ENCODE measurements at regions not wholly inside any gene's neighbourhood (a gene's known extent, or its start where the extent isn't known, plus 50 kb on each side); places are given as distances from the start of the nearest gene placed in this dataset.

DNA sequence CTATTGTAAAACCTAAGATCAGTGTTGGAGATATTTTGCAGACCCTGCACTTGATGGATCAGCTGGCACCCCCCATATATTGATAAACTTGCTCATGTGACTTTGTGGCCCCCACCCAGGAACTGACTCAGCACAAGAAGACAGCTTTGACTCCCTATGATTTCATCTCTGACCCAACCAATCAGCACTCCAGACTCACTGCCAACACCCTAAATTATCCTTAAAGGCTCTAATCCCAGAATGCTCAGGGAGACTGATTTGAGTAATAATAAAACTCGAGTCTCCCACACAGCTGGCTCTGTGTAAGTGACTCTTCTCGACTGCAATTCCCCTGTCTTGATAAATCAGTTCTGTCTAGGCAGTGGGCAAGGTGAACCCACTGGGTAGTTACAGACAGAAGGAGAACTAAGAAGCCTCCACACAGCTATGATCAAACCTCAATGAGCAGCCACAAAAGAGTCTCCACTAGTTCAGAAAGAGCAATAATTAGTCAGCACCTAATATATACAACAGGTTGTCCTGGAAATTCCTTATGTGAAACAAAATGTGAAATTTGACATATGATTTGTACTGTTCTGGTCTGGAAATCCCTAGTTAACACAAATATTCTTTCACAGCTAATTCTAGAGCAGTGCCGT, 52.2 kb downstream of the ACTL7B start:
- no peak overlapping the region for H3K4me3 ChIP-seq
- H3K27ac ChIP-seq, result no peak overlapping the region
- no peak for TF ChIP-seq CTCF (IDR thresholded peaks at IDR 0.05)
- no peak for TF ChIP-seq POLR2A (IDR thresholded peaks at IDR 0.05)
- H3K9me3 ChIP-seq, result no peaks in the 10 kb centered on the region
- no peak for DNase-seq
- no peaks in the 10 kb centered on the region for H3K27me3 ChIP-seq
- H3K36me3 ChIP-seq, result no peaks in the 10 kb centered on the region
- H3K4me1 ChIP-seq, result no peaks in the 10 kb centered on the region

DNA sequence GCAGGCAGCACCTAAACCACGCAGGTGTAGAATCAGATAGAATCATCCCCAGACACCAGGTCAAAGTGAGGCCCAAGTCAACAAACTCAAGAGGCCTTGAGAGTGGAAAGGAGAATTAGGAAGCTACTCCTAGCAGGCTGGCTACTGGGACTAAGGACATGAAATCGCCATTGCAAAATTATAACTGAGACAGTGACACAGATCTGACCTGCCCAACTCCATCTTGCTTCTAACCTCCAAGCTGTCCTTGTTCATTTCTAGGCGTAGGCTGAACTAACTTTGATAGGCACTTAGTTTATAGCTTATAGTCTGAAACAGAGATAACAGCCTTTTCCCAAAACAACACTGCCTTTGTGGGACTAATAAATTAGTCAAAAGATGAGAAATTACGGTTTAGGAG, 52.8 kb downstream of the ACTL7B start:
- H3K36me3 ChIP-seq, result no peaks in the 10 kb centered on the region
- no peaks in the 10 kb centered on the region for H3K4me1 ChIP-seq
- H3K27me3 ChIP-seq, result no peaks in the 10 kb centered on the region
- H3K27ac ChIP-seq, result no peak overlapping the region
- TF ChIP-seq POLR2A (IDR thresholded peaks at IDR 0.05) (no peak), CTCF (IDR thresholded peaks at IDR 0.05) (no peak)
- no peak overlapping the region for H3K4me3 ChIP-seq
- H3K9me3 ChIP-seq, result no peaks in the 10 kb centered on the region
- no peak for DNase-seq

DNA sequence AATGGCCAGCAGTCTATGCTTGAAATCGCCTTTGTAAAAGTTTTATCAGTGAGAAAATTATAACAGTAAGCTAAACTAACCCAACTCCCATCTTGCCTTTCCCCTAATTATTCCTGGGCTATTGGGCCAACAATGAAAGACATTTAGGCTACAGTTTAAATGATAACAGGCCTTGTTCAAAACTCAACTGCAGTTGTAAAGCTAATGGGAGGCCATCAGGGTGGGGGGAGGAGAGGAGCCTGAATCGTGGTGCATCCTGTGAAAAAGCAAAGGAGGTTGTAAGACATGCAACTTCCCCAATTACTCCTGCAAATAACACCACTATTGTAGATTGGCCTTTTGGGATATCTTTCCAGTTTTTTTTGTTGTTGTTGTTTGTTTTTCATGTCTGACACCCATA, 53.8 kb downstream of the ACTL7B start:
- Histone ChIP-seq H3K27me3 (no peaks in the 10 kb centered on the region), H3K4me1 (no peaks in the 10 kb centered on the region), H3K4me3 (no peak overlapping the region), H3K9me3 (no peaks in the 10 kb centered on the region), H3K36me3 (no peaks in the 10 kb centered on the region), H3K27ac (no peak overlapping the region)
- TF ChIP-seq POLR2A (IDR thresholded peaks at IDR 0.05) (no peak), CTCF (IDR thresholded peaks at IDR 0.05) (no peak)
- no peak for DNase-seq

DNA sequence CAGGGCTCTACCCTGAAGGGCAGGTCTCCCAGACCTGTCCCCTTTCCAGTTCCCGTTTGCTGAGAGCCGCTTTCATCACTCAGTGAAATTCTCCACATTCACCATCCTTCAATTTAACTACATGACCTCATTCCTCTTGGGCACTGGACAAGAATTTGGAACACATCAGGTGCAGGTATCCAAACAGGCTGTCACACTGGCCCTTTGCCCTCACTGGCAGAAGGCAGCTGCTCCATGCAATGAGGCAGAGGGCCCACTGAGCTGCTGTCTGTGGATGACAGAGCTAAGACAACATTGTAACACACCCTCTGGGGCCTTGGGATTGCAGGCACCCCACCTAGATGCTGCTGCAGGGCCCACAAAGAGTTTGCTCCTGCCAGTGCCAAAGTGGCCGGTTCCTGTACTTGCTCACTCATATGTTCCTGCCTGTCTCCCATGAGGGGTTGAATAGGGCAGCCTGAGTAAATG, 55.1 kb downstream of the ACTL7B start:
- Histone ChIP-seq H3K36me3 (no peaks in the 10 kb centered on the region), H3K27me3 (no peaks in the 10 kb centered on the region), H3K9me3 (no peaks in the 10 kb centered on the region), H3K27ac (no peak overlapping the region), H3K4me1 (no peaks in the 10 kb centered on the region), H3K4me3 (no peak overlapping the region)
- DNase-seq, result no peak
- TF ChIP-seq CTCF (IDR thresholded peaks at IDR 0.05) (no peak), POLR2A (IDR thresholded peaks at IDR 0.05) (no peak)

DNA sequence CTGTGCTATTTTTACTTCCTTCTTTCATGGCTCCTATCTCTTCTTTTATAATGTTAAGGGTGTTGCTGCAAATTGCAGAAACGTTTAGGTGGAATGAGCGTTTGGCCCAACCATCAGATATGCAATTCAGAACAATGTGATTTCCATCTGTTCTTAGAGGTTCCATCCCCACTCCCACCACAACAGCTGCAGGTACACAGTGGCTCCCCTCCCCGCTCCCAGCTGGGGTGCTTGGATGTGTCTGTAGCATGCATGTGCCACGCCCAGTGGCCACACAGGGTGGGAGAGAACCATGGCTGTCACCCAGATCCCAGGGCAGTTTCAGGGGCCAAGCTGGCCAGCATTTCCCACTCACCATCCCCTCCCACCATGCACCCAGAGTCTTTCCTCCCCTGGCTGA, 62.2 kb downstream of the ACTL7B start:
- TF ChIP-seq POLR2A (IDR thresholded peaks at IDR 0.05) (no peak), CTCF (IDR thresholded peaks at IDR 0.05) (no peak)

GRCh38 chr9:108789742-108790141, 66.0 kb downstream of the ACTL7B start:
- Histone ChIP-seq H3K9me3 (peaks cover 0 to 7% (median 2%) of the 10 kb centered on the region in 4 donors), H3K4me1 (no peaks in the 10 kb centered on the region), H3K27ac (no peak overlapping the region), H3K4me3 (no peak overlapping the region), H3K27me3 (no peaks in the 10 kb centered on the region), H3K36me3 (no peaks in the 10 kb centered on the region)
- no peak for DNase-seq
- TF ChIP-seq CTCF (IDR thresholded peaks at IDR 0.05), result no peak
- TF ChIP-seq POLR2A (IDR thresholded peaks at IDR 0.05), result no peak

More for the DNA sequence above, 62.2 kb downstream of the ACTL7B start:
- Histone ChIP-seq H3K9me3 (peaks cover 0 to 7% (median 2%) of the 10 kb centered on the region in 4 donors), H3K36me3 (no peaks in the 10 kb centered on the region), H3K27ac (no peak overlapping the region), H3K4me3 (no peak overlapping the region), H3K4me1 (no peaks in the 10 kb centered on the region), H3K27me3 (no peaks in the 10 kb centered on the region)
- DNase-seq, result no peak
